ENCODE measurements at regions not wholly inside any gene's neighbourhood (a gene's known extent, or its start where the extent isn't known, plus 50 kb on each side); places are given as distances from the start of the nearest gene placed in this dataset.
"Not testable (repeated sequence)": the region's sequence is repeated elsewhere in the genome, so short reads cannot be mapped to it uniquely, and the experiment has no call there.

DNA sequence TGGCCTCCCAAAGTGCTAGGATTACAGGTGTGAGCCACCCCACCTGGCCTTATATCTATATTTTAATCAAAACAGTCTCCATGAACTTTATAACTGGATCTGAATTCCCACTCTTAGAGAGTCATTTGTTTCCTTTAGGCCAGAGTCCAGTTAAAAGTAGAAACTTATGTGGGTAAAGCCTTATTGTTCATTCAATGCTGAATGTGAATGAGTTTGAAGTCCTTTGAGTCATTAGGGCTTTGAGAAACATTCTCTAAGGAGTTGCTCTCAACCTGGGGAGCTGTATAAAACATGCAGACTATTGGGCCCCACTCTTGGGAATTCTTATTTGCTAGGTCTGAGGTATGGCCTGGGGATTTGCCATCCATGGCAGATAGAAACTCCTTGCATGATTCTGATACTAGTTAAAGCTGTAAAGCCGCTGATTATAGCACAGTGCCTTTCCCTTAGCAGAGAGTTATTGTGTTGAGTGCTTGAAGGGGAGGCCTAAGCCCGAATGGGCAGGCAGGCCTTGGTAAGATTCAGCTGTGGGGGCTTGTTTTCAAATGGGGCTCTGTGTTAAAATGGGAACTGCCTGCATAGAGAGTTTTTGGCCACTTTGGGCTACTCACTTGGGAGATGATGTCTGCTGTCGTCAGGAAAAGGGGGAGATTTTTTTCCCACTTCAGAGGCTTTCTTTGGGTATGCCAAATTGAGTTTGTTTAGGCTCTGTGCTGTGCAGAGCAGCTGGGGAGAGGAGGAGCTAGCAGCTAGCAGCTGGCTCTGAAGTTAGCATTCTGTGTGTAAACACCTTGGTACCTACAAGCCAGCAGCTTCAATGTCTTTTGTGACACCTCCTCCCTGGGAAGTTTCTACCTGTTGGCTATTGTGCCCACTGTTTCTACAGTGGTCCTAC is 117.5 kb downstream of the DACT1 start:
- DNase-seq, result no peak

GRCh38 chr14:58760121-58760520 is 122.4 kb downstream of the DACT1 start:
- no peak for DNase-seq

DNA sequence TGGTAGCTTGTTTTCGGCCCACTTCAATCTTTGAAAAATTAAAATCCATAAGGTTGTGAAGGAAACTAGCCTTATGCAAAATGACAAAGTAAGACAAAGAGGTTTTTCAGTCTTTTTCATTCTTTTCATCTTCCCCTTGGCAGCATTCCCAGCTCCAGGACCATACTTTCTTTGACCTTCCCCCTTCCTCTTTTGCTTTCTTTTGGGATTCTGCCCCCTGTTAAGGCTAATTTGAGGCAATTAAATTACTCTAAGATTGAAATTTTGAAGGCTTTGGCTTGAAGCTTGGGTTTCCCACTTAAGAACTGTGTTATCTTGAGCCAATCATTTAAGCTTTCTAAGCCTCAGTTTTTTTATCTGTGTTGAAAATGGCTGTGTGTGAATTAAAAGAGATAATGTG is 124.9 kb downstream of the DACT1 start:
- no peak for DNase-seq

DNA sequence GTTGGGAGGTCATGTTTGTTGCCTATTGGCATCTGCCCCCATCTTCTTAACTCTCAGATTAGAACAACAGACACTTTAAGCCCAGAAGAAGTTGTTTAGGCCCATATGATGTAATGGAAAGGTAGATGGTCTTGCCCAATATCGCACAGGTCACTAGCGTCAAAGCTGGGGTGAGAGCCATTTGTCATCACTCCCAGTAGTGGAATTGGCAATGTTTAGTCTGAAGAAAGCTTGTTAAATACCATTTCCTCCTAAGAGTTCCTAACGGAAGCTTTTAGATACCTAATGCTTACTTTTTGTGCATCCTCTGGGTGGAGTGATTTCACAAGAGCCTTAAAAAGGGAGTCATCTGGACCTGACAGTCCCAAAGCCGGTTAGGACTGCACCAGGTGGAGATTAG is 125.4 kb downstream of the DACT1 start:
- no peak for DNase-seq

DNA sequence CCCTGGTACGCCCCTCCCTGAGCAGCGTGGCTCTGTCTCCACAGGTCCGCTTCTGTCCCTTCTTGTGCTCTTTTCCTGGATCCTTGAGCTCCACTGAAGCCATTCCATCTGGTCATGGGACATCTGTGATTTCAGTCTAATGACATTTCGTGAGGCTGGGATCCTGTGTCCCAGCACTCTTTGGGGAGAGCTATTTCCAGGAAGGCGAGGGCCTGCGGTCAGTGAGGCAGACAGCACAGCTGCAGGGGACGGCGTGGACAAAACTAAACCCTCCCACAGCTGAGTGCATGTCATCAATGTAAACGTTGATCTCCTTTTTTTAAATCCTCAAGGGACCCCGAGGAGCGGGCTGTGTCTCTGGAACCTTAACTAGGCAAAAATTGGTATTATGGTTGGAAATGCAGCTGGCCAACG is 127.7 kb downstream of the DACT1 start:
- DNase-seq, result no peak

- no peak for DNase-seq
Measured at GRCh38 chr14:58765843-58766242, 128.1 kb downstream of the DACT1 start.

- DNase-seq, result no peak
Measured at GRCh38 chr14:58769011-58769643, 131.4 kb downstream of the DACT1 start.

DNA sequence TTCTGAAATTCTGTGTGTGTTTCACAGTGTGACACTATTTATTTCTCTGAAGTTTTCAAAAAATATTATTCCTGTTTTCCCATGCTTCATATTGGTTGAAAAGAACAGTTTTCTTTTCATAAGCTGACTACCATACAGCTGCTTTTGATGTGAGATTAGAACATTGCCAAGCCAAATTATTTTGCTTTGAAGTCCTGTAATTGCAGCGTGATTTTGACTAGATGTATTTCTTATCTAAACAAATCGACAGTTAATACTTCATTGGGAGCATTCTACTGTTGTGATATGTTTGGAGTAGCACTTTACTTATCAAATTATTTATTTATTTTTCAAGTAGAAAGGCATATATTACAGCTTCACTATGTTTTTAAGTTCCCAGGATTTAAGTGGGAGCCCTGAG is 132.0 kb downstream of the DACT1 start:
- DNase-seq, result no peak

DNA sequence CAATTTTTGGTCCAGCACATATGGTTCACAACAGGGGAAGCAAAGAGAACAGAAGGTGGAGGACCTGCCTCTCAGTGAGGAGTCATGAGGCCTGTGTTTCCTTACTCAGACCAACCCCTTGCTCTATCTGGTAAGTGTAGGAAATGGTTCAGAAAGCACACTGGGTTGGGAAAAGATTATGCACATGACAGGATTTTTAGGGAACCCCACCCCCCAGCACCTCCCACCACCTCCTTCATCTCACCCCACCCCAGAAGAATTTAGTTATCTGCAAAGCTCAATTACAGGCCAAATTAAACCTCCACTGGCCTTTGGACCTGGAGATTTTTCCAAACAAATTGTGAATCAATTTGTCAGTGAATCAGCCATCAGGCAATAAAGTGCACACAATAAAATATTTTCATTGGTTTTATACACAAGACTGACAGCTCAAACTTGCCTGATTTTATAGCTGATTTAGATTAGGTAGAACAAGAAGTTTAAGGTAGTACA is 132.8 kb downstream of the DACT1 start:
- no peak for DNase-seq

DNA sequence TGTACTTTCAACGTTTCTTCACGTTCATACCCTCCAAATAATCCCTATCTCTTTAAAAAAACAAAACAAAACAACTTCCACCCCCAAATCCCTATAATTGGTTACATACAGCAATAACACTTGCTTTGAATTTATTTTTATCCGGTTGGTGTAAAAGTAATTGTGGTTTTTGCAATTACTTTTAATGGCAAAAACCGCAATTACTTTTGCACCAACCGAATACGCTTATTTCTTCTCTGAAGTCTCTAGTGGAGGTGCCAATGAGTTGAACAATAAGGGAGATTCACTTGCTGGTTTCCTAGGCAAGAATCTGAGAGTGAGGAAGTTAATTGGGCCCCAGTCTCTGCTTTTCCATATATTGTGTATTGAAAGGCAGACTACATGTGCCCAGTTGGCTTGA is 133.3 kb downstream of the DACT1 start:
- no peak for DNase-seq

- no peak for DNase-seq
Measured at GRCh38 chr14:58772116-58772515, 134.4 kb downstream of the DACT1 start.

DNA sequence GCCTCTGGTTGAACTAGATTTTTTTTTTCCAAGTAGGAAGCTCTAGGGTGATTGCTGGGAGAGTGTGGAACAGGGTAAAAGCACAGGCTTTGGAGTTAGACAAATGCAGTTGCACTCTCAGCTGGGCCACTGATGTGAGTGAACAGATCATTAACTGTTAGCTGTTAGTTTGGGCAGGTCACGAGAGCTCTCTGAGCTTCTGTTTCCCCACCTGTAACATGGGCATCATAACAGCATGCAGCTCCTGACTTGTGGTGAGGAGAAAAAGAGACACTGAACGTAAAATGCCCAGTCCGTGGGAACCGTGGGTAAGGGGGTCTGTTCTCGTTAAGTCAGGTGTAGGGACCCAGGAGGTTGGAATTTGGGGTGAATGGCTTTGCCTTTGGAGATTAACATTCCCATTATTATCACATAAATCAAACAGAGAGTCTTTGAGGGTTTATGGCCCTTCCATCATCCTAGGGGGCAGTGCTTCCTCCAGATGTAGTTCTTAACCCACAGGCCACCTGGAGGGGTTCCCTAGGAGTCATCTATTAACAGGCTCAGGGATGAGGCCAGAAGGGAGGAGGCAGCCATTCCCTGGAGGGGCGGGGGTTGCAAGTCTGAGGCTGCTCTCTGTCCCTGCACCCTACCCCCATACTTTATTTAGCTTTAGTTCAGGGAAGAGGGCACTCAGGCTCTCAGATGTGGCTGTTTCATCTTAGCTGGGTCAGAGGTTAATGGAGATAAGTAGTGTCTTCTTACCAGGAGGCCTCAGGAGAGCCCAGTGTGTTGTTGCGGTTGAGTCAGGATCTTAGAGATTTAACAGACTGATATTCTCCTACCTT is 135.2 kb downstream of the DACT1 start:
- DNase-seq, result no peak

GRCh38 chr14:58774531-58774930 is 136.8 kb downstream of the DACT1 start:
- no peak for DNase-seq

DNA sequence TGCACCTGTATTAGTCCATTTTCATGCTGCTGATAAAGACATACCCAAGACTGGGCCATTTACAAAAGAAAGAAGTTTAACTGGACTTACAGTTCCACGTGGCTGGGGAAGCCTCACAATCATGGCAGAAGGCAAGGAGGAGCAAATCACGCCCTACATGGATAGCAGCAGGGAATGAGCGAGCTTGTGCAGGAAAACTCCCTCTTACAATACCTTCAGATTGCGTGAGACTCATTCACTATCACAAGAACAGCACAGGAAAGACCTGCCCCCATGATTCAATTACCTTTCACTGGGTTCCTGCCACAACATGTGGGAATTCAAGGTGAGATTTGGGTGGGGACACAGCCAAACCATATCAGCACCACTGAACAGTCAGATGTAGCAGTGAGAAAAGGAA is 137.4 kb downstream of the DACT1 start:
- not testable (repeated sequence) for DNase-seq

GRCh38 chr14:58776516-58776915 is 138.8 kb downstream of the DACT1 start:
- DNase-seq, result no peak

GRCh38 chr14:58777541-58777979 is 139.8 kb downstream of the DACT1 start:
- no peak for DNase-seq

GRCh38 chr14:58778202-58778601 is 140.4 kb downstream of the DACT1 start:
- no peak for DNase-seq

GRCh38 chr14:58779376-58779775 is 141.6 kb downstream of the DACT1 start:
- DNase-seq, result no peak

DNA sequence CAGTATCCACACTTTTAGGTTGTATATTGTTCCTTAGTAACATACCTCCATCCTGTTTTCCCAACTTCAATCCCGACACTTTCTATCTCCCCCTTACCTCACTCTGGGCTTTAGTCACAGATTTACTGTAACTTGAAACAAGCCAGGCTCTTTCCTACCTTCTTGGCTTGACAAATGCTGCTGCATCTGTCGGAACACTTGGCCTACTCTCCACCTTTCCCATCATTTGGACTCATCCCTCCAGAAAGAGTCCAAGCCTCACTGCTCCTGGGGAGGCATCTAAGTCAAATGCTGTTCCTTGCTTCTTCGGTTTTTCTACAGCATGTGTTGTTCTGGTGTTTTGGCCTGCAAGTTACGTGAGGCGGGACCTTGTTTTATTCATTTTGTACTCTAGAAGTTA is 142.4 kb downstream of the DACT1 start:
- no peak for DNase-seq

- DNase-seq, result no peak
Measured at GRCh38 chr14:58780605-58781004, 142.8 kb downstream of the DACT1 start.

DNA sequence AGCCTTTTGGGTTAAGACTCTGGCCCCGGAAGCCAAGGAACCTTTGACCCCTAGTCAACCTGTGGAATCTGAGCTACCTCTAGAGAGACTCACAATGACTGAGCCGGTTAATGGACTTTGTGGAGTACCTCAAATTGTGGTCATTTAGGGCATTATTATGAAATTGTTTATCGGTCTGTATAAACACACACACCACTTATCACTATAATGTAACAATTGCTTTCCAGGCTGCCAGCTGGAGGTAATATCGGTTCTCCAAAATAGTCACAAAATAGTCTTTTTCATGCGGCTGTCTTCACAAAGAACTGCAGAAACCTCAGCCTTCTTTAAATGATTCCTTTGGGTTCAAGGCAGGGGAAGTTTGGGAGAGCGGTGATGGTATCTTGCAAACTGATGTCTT is 144.2 kb downstream of the DACT1 start:
- no peak for DNase-seq

DNA sequence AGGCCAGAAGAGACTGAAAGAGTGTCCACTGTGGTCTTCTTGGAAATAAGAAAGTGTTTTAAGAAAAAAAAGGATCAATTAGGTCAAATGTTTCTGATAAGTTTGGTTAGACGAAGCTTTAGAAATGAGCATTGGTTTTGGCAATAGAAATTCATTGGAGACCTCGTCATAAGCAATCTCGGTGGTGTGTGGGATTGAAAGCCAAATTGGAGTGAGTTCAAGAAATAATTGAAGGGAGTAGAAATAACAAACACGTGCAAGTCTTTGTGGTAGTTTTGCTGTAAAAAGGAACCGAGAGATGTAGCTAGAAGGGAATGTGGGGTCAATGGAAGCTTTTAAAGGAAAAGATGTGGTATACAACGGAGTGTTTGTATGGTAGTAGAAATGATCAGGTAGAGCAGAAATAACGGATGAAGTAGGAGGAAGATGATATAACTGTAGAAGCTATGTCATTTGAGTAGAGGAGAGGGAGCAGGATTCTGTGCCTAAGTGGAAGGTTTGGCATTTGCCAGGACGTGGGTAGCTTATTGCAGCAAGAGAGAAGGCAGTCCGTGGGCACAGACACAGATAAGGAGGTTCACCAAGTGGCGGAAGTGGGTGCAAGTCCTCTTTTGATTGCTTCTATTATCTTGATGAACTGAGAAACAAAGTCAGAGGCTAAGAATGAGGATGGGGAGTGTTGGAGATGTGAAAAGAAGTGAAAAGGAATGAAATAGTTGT is 146.2 kb downstream of the DACT1 start:
- no peak for DNase-seq

DNA sequence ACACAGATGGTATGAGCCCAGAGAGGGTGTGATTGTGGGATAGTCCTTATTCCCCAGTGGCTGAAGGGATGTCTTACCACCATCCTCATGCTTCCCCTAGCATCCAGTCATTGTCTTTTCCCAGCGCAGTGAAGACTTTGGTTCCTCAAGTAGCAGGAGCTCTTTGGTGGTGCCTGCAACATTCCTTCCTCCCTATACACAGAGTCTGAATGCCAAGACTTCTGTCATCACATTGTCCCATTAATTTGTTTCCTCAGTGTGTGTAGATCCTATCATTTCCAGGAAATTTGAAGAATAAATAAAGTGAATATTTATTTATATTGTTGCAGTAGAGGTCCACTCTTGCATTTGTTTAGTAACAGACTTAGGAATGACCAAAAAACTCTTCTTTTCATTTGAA is 147.2 kb downstream of the DACT1 start:
- DNase-seq, result no peak

Data from activated naive CD4-positive, alpha-beta T cell (primary cell).